Parathyroid adenoma (tissue), 2 donors: ENCODE measurements at regions not wholly inside any gene's neighbourhood (a gene's known extent, or its start where the extent isn't known, plus 50 kb on each side); places are given as distances from the start of the nearest gene placed in this dataset.

Experiments
- H2AFZ ChIP-seq: fragments of 300-600 bp; sonication (generic); one replicate; pipeline ENCODE4 v1.7.0; 2017; ENCODE audit warnings: antibody characterized with exemption, mild to moderate bottlenecking
- H3K27ac ChIP-seq: fragments of 300-600 bp; sonication (generic); one replicate; pipeline ENCODE4 v1.7.0; 2017
- H3K27me3 ChIP-seq: fragments of 300-600 bp; sonication (generic); one replicate; pipeline ENCODE4 v1.7.0; 2017; ENCODE audit warnings: low read length; ENCODE audit not compliant: control insufficient read depth, insufficient read depth
- H3K36me3 ChIP-seq: fragments of 300-600 bp; sonication (generic); one replicate; pipeline ENCODE4 v1.7.0; 2017; ENCODE audit warnings: low read length; ENCODE audit not compliant: control insufficient read depth, insufficient read depth
- H3K4me1 ChIP-seq: fragments of 300-600 bp; sonication (generic); one replicate; pipeline ENCODE4 v1.7.0; 2017; ENCODE audit warnings: control low read depth
- H3K4me2 ChIP-seq: fragments of 300-600 bp; sonication (generic); one replicate; pipeline ENCODE4 v1.7.0; 2017; ENCODE audit warnings: low read length
- H3K4me3 ChIP-seq: fragments of 300-600 bp; sonication (generic); one replicate; pipeline ENCODE4 v1.7.0; 2017; ENCODE audit warnings: low read depth, low read length
- H3K79me2 ChIP-seq: fragments of 300-600 bp; sonication (generic); one replicate; pipeline ENCODE4 v1.7.0; 2017; ENCODE audit warnings: control low read depth
- H3K9ac ChIP-seq: fragments of 300-600 bp; sonication (generic); one replicate; pipeline ENCODE4 v1.7.0; 2017; ENCODE audit warnings: mild to moderate bottlenecking
- H3K9me3 ChIP-seq: fragments of 300-600 bp; sonication (generic); one replicate; pipeline ENCODE4 v1.7.0; 2017; ENCODE audit warnings: low read length; ENCODE audit not compliant: control insufficient read depth
- TF ChIP-seq, protein P1 (sequence below): fragments of 300-600 bp; sonication (generic); IDR thresholded peaks from one replicate; pipeline ENCODE4 v1.7.0; 2017; ENCODE audit warnings: antibody characterized with exemption, mild to moderate bottlenecking
- donor health status: primary hyperparathyroidism.

DNA sequence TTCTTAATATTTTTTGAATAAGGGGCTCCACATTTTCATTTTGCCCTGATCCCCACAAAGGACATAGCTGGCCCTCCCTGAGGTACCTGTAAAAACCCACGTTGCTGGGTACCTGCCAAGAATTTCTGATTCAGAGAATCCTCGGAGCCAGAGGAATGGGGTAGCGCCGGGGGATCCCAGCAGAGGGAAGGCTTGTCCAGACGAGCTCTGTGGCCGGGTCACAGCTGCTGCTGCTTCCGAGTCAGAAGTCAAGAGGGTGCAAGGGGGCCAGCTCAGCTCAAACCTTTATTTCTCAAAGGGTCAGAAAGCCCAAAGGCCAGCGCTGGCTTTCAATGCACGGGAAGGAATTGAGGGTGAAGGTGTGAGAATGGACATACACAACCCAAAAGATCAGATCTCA is 68.9 kb upstream of the SDK2 start:
- TF ChIP-seq, protein P1, sequence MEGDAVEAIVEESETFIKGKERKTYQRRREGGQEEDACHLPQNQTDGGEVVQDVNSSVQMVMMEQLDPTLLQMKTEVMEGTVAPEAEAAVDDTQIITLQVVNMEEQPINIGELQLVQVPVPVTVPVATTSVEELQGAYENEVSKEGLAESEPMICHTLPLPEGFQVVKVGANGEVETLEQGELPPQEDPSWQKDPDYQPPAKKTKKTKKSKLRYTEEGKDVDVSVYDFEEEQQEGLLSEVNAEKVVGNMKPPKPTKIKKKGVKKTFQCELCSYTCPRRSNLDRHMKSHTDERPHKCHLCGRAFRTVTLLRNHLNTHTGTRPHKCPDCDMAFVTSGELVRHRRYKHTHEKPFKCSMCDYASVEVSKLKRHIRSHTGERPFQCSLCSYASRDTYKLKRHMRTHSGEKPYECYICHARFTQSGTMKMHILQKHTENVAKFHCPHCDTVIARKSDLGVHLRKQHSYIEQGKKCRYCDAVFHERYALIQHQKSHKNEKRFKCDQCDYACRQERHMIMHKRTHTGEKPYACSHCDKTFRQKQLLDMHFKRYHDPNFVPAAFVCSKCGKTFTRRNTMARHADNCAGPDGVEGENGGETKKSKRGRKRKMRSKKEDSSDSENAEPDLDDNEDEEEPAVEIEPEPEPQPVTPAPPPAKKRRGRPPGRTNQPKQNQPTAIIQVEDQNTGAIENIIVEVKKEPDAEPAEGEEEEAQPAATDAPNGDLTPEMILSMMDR: no peak
- Histone ChIP-seq H3K27ac (no peak overlapping the region), H3K4me1 (no peaks in the 10 kb centered on the region), H3K79me2 (no peaks in the 10 kb centered on the region), H3K36me3 (no peaks in the 10 kb centered on the region), H3K27me3 (no peaks in the 10 kb centered on the region), H3K9me3 (no peaks in the 10 kb centered on the region), H3K4me3 (no peak overlapping the region), H3K9ac (no peak overlapping the region), H3K4me2 (no peak overlapping the region), H2AFZ (no peak overlapping the region)

DNA sequence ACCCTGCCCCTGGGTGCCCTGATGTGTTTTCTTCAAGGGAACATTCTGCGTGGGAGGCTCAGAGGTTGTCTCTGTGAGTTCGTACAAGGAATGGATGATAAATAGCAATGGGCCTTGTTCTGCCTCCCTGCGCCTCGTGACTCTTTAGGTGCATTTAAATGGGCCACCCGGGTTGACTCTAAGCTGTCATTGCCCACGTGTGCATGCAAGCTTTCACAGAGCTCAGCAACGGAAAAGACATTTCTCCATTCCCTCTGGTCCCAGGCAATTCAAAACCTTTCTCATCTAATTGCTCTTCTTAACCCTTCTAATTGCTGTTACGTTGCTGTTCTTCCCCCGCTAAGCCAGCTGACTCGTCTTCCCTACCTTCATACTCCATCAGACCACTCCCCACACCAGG is 71.5 kb upstream of the SDK2 start:
- H3K9me3 ChIP-seq: no peaks in the 10 kb centered on the region
- H3K27me3 ChIP-seq: no peaks in the 10 kb centered on the region
- TF ChIP-seq, protein P1: no peak
- no peak overlapping the region for H2AFZ ChIP-seq
- H3K4me1 ChIP-seq: no peaks in the 10 kb centered on the region
- H3K27ac ChIP-seq: no peak overlapping the region
- H3K4me2 ChIP-seq: no peak overlapping the region
- H3K4me3 ChIP-seq: no peak overlapping the region
- no peak overlapping the region for H3K9ac ChIP-seq
- H3K79me2 ChIP-seq: no peaks in the 10 kb centered on the region
- no peaks in the 10 kb centered on the region for H3K36me3 ChIP-seq

- H3K9ac ChIP-seq: no peak overlapping the region
- H2AFZ ChIP-seq: no peak overlapping the region
- TF ChIP-seq, protein P1: no peak
- H3K36me3 ChIP-seq: no peaks in the 10 kb centered on the region
- H3K4me3 ChIP-seq: no peak overlapping the region
- no peaks in the 10 kb centered on the region for H3K27me3 ChIP-seq
- H3K79me2 ChIP-seq: no peaks in the 10 kb centered on the region
- no peak overlapping the region for H3K27ac ChIP-seq
- no peaks in the 10 kb centered on the region for H3K4me1 ChIP-seq
- H3K4me2 ChIP-seq: no peak overlapping the region
- H3K9me3 ChIP-seq: no peaks in the 10 kb centered on the region
Observed at GRCh38 chr17:73717690-73718089, 73.4 kb upstream of the SDK2 start.

- Histone ChIP-seq H3K36me3 (no peaks in the 10 kb centered on the region), H3K9ac (no peak overlapping the region), H3K27ac (no peak overlapping the region), H2AFZ (no peak overlapping the region), H3K4me2 (no peak overlapping the region), H3K79me2 (no peaks in the 10 kb centered on the region), H3K4me3 (no peak overlapping the region), H3K9me3 (no peaks in the 10 kb centered on the region), H3K4me1 (no peaks in the 10 kb centered on the region), H3K27me3 (no peaks in the 10 kb centered on the region)
- TF ChIP-seq, protein P1: no peak
Observed at GRCh38 chr17:73718362-73718761, 74.1 kb upstream of the SDK2 start.

DNA sequence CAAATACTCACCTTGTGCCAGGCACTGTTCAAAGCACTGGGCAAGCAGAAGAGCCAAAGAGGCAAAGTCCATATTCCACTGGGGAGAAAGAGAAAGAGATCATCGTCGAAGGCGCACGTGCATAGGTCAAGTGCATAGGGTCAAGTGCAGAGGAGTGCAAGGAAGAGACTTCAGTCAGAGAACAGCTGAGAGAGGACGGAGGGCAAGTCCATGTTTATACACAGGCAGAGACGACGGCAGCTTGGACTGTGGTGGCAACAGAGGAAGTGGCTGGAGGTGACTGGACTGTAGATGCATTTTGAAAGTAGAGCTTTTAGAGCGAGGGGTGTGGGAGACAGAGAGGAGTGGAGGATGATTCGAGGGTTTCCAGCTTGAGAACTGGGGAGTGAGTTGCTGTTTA is 74.7 kb upstream of the SDK2 start:
- H3K36me3 ChIP-seq: no peaks in the 10 kb centered on the region
- no peak overlapping the region for H3K9ac ChIP-seq
- H3K9me3 ChIP-seq: no peaks in the 10 kb centered on the region
- TF ChIP-seq, protein P1: no peak
- no peak overlapping the region for H2AFZ ChIP-seq
- H3K4me2 ChIP-seq: no peak overlapping the region
- no peak overlapping the region for H3K4me3 ChIP-seq
- H3K4me1 ChIP-seq: no peaks in the 10 kb centered on the region
- no peaks in the 10 kb centered on the region for H3K79me2 ChIP-seq
- no peak overlapping the region for H3K27ac ChIP-seq
- H3K27me3 ChIP-seq: no peaks in the 10 kb centered on the region
